NT2/D1 (cell line): ENCODE measurements at regions not wholly inside any gene's neighbourhood (a gene's known extent, or its start where the extent isn't known, plus 50 kb on each side); places are given as distances from the start of the nearest gene placed in this dataset.

Experiments used
- YY1 ChIP-seq: IDR thresholded peaks from 2 replicates; pipeline ENCODE4 v1.6.1; 2011; ENCODE audit not compliant: insufficient read length, insufficient read depth
- ZNF274 ChIP-seq: IDR thresholded peaks from 2 replicates; pipeline ENCODE4 v1.6.1; 2011; ENCODE audit warnings: mild to moderate bottlenecking, low read depth, low read length

- TF ChIP-seq YY1 (no peak), ZNF274 (no peak)
Measured at GRCh38 chr22:49193348-49193747, 634.3 kb downstream of the BRD1 start.
